Activated CD8-positive, alpha-beta memory T cell treated with anti-CD3 and anti-CD28 coated beads for 36 hours (primary cell): ENCODE measurements at regions not wholly inside any gene's neighbourhood (a gene's known extent, or its start where the extent isn't known, plus 50 kb on each side); places are given as distances from the start of the nearest gene placed in this dataset.
"Not testable (repeated sequence)": the region's sequence is repeated elsewhere in the genome, so short reads cannot be mapped to it uniquely, and the experiment has no call there.

Source experiments
- CTCF ChIA-PET: fragments of 350-600 bp; sonication (Branson Sonifier 250); formaldehyde crosslinking; loops from one replicate; lab custom pipeline; 2021; ENCODE audit warnings: antibody characterized with exemption; lab: Charles Lee
- POLR2A ChIA-PET: fragments of 350-600 bp; sonication (Branson Sonifier 250); formaldehyde crosslinking; loops from one replicate; lab custom pipeline; 2021; ENCODE audit warnings: antibody characterized with exemption; lab: Charles Lee

GRCh38 chr6:6411115-6411514, 90.7 kb upstream of the F13A1 start:
- ChIA-PET CTCF (no interaction called here), POLR2A (no interaction called here)

- POLR2A ChIA-PET = no interaction called here
- CTCF ChIA-PET = no interaction called here
Observed at GRCh38 chr6:6412221-6412620, 91.8 kb upstream of the F13A1 start.

- POLR2A ChIA-PET = no interaction called here
- CTCF ChIA-PET = no interaction called here
Observed at GRCh38 chr6:6412700-6413099, 92.2 kb upstream of the F13A1 start.

GRCh38 chr6:6414931-6415330, 94.5 kb upstream of the F13A1 start:
- ChIA-PET POLR2A (no interaction called here), CTCF (no interaction called here)

GRCh38 chr6:6417475-6417874, 97.0 kb upstream of the F13A1 start:
- CTCF ChIA-PET = no interaction called here
- POLR2A ChIA-PET = no interaction called here

GRCh38 chr6:6418421-6418820, 98.0 kb upstream of the F13A1 start:
- ChIA-PET CTCF (no interaction called here), POLR2A (no interaction called here)

- CTCF ChIA-PET = no interaction called here
- POLR2A ChIA-PET = no interaction called here
Observed at GRCh38 chr6:6420107-6420506, 99.6 kb upstream of the F13A1 start.

GRCh38 chr6:6434151-6434550, 113.7 kb upstream of the F13A1 start:
- ChIA-PET POLR2A (no interaction called here), CTCF (no interaction called here)

GRCh38 chr6:6434723-6435122, 114.3 kb upstream of the F13A1 start:
- ChIA-PET CTCF (no interaction called here), POLR2A (no interaction called here)

- ChIA-PET POLR2A (no interaction called here), CTCF (no interaction called here)
Observed at GRCh38 chr6:6436366-6436765, 115.9 kb upstream of the F13A1 start.

GRCh38 chr6:6436946-6437345, 116.5 kb upstream of the F13A1 start:
- CTCF ChIA-PET = no interaction called here
- POLR2A ChIA-PET = no interaction called here

GRCh38 chr6:6438286-6438685, 117.8 kb upstream of the F13A1 start:
- POLR2A ChIA-PET = no interaction called here

GRCh38 chr6:6439778-6440177, 119.3 kb upstream of the F13A1 start:
- ChIA-PET CTCF (no interaction called here), POLR2A (no interaction called here)

More at GRCh38 chr6:6438286-6438685, 117.8 kb upstream of the F13A1 start:
- CTCF ChIA-PET = no interaction called here

GRCh38 chr6:6452002-6452401, 131.5 kb upstream of the F13A1 start:
- ChIA-PET POLR2A (no interaction called here), CTCF (no interaction called here)

- CTCF ChIA-PET = interaction anchor here (0.5 kb wide), 1 partner anchor 321 kb away, joined by 3 read pairs; no protein-coding TSS in a partner anchor
- POLR2A ChIA-PET = no interaction called here
Observed at GRCh38 chr6:6453186-6453585, 132.7 kb upstream of the F13A1 start.

GRCh38 chr6:6455272-6455671, 133.2 kb upstream of the LY86 start:
- ChIA-PET CTCF (no interaction called here), POLR2A (no interaction called here)

- ChIA-PET POLR2A (no interaction called here), CTCF (no interaction called here)
Observed at GRCh38 chr6:6458172-6458571, 130.3 kb upstream of the LY86 start.

- CTCF ChIA-PET, POLR2A ChIA-PET: not testable (repeated sequence)
Observed at GRCh38 chr6:6459963-6460362, 128.6 kb upstream of the LY86 start.

- CTCF ChIA-PET = no interaction called here
Observed at GRCh38 chr6:6460416-6460815, 128.1 kb upstream of the LY86 start.

GRCh38 chr6:6461138-6461537, 127.4 kb upstream of the LY86 start:
- ChIA-PET POLR2A (no interaction called here), CTCF (no interaction called here)

More at GRCh38 chr6:6460416-6460815, 128.1 kb upstream of the LY86 start:
- POLR2A ChIA-PET = no interaction called here

- ChIA-PET CTCF (no interaction called here), POLR2A (no interaction called here)
Observed at GRCh38 chr6:6466967-6467761, 121.4 kb upstream of the LY86 start.

GRCh38 chr6:6469074-6469473, 119.4 kb upstream of the LY86 start:
- CTCF ChIA-PET = no interaction called here
- POLR2A ChIA-PET = no interaction called here
